Panc1 (cell line): ENCODE measurements at regions not wholly inside any gene's neighbourhood (a gene's known extent, or its start where the extent isn't known, plus 50 kb on each side); places are given as distances from the start of the nearest gene placed in this dataset.

ENCODE experiments used
- CTCF ChIP-seq: fragments of 450-650 bp; IDR thresholded peaks from 2 replicates; pipeline ENCODE4 v1.5.1; 2017; ENCODE audit warnings: mild to moderate bottlenecking
- POLR2AphosphoS5 ChIP-seq: IDR thresholded peaks from 2 replicates; pipeline ENCODE4 v1.6.1; 2012; ENCODE audit warnings: mild to moderate bottlenecking, low read depth, low read length, moderate library complexity
- SIN3A ChIP-seq: IDR thresholded peaks from 2 replicates; pipeline ENCODE4 v1.6.1; 2012; ENCODE audit warnings: low read depth, mild to moderate bottlenecking, low read length, moderate library complexity, borderline replicate concordance; ENCODE audit not compliant: insufficient read depth
- TF ChIP-seq, protein P1 (sequence below), 2 experiments: IDR thresholded peaks; 2 replicates each; pipeline ENCODE4 v1.6.1; 2011 to 2012; ENCODE audit warnings: low read depth in 2 of 2, control low read depth in 1 of 2, low read length in 1 of 2, mild to moderate bottlenecking in 1 of 2, moderate library complexity in 1 of 2; ENCODE audit not compliant: insufficient read depth in 1 of 2

GRCh38 chr12:113667095-113667494 is 195.4 kb upstream of the LHX5 start:
- TF ChIP-seq CTCF (no peak), POLR2AphosphoS5 (no peak), SIN3A (no peak)
- TF ChIP-seq, protein P1, sequence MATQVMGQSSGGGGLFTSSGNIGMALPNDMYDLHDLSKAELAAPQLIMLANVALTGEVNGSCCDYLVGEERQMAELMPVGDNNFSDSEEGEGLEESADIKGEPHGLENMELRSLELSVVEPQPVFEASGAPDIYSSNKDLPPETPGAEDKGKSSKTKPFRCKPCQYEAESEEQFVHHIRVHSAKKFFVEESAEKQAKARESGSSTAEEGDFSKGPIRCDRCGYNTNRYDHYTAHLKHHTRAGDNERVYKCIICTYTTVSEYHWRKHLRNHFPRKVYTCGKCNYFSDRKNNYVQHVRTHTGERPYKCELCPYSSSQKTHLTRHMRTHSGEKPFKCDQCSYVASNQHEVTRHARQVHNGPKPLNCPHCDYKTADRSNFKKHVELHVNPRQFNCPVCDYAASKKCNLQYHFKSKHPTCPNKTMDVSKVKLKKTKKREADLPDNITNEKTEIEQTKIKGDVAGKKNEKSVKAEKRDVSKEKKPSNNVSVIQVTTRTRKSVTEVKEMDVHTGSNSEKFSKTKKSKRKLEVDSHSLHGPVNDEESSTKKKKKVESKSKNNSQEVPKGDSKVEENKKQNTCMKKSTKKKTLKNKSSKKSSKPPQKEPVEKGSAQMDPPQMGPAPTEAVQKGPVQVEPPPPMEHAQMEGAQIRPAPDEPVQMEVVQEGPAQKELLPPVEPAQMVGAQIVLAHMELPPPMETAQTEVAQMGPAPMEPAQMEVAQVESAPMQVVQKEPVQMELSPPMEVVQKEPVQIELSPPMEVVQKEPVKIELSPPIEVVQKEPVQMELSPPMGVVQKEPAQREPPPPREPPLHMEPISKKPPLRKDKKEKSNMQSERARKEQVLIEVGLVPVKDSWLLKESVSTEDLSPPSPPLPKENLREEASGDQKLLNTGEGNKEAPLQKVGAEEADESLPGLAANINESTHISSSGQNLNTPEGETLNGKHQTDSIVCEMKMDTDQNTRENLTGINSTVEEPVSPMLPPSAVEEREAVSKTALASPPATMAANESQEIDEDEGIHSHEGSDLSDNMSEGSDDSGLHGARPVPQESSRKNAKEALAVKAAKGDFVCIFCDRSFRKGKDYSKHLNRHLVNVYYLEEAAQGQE (IDR thresholded peaks at IDR 0.05; ENCODE audit: insufficient read depth in 1 of 2, low read depth in 2 of 2, low read length in 1 of 2) = no peak
